Nephron (organoid): ENCODE measurements at regions not wholly inside any gene's neighbourhood (a gene's known extent, or its start where the extent isn't known, plus 50 kb on each side); places are given as distances from the start of the nearest gene placed in this dataset.

Source experiments
- H3K27ac Mint-ChIP-seq, 3 experiments: 2 replicates each; pipeline ENCODE4 v1.8.0; 2020; ENCODE audit warnings: mixed read lengths in 3 of 3, mild to moderate bottlenecking in 2 of 3, moderate library complexity in 1 of 3
- H3K27me3 Mint-ChIP-seq: 2 replicates; pipeline ENCODE4 v1.8.0; 2021; ENCODE audit warnings: low read depth, mild to moderate bottlenecking, moderate library complexity, mixed read lengths
- H3K36me3 Mint-ChIP-seq: 2 replicates; pipeline ENCODE4 v1.8.0; 2020; ENCODE audit warnings: low read depth, mixed read lengths
- H3K4me1 Mint-ChIP-seq: 2 replicates; pipeline ENCODE4 v1.8.0; 2020; ENCODE audit warnings: mixed read lengths
- H3K4me3 Mint-ChIP-seq, 3 experiments: 2 replicates each; pipeline ENCODE4 v1.8.0; 2020; ENCODE audit warnings: mild to moderate bottlenecking in 3 of 3, mixed read lengths in 3 of 3, moderate library complexity in 2 of 3
- H3K9me3 Mint-ChIP-seq: 2 replicates; pipeline ENCODE4 v1.8.0; 2020; ENCODE audit warnings: mixed read lengths
- CTCF ChIP-seq, 3 experiments: fragments of 200-600 bp; sonication (generic); IDR thresholded peaks; one replicate each; pipeline ENCODE4 v1.5.0; 2021; ENCODE audit warnings: antibody characterized with exemption in 3 of 3; ENCODE audit not compliant: unreplicated experiment in 3 of 3

- H3K4me3 Mint-ChIP-seq, result no peak overlapping the region
- no peaks in the 10 kb centered on the region for H3K9me3 Mint-ChIP-seq
- TF ChIP-seq CTCF (IDR thresholded peaks at IDR 0.05; ENCODE audit: unreplicated experiment in 3 of 3), result no peak
- no peaks in the 10 kb centered on the region for H3K27me3 Mint-ChIP-seq
- no peak overlapping the region for H3K27ac Mint-ChIP-seq
- H3K36me3 Mint-ChIP-seq, result no peaks in the 10 kb centered on the region
- peaks cover 7% of the 10 kb centered on the region for H3K4me1 Mint-ChIP-seq
Measured at GRCh38 chr1:225720937-225721336, 56.7 kb upstream of the SRP9 start.

GRCh38 chr1:225724251-225724650 lies 53.4 kb upstream of the SRP9 start:
- Mint-ChIP-seq H3K4me1 (peaks cover 7% of the 10 kb centered on the region), H3K36me3 (no peaks in the 10 kb centered on the region), H3K27ac (no peak overlapping the region), H3K4me3 (no peak overlapping the region), H3K9me3 (no peaks in the 10 kb centered on the region), H3K27me3 (no peaks in the 10 kb centered on the region)
- TF ChIP-seq CTCF (IDR thresholded peaks at IDR 0.05; ENCODE audit: unreplicated experiment in 3 of 3), result no peak
